Activated B cell treated with CpG ODN at 0.5 μM for 24 hours (primary cell): ENCODE measurements at regions not wholly inside any gene's neighbourhood (a gene's known extent, or its start where the extent isn't known, plus 50 kb on each side); places are given as distances from the start of the nearest gene placed in this dataset.

Source experiments
- ATAC-seq: fragments of 200-7000 bp; cut with Tn5 transposase; one replicate; pipeline ENCODE4 v1.10.0; 2021; ENCODE audit warnings: low read depth, mild to moderate bottlenecking, moderate library complexity
- CTCF ChIA-PET: fragments of 350-600 bp; sonication (Branson Sonifier 250); formaldehyde crosslinking; loops from one replicate; lab custom pipeline; 2021; ENCODE audit warnings: antibody characterized with exemption; lab: Charles Lee
- POLR2A ChIA-PET: fragments of 350-600 bp; sonication (Branson Sonifier 250); formaldehyde crosslinking; loops from one replicate; lab custom pipeline; 2021; ENCODE audit warnings: antibody characterized with exemption; lab: Charles Lee
- DNase-seq: peaks from one replicate; pipeline ENCODE4 v3.0.0; 2022
- H3K27ac Mint-ChIP-seq: one replicate; pipeline ENCODE4 v1.8.0; 2020; ENCODE audit warnings: mixed read lengths
- H3K27me3 Mint-ChIP-seq: one replicate; pipeline ENCODE4 v1.8.0; 2021; ENCODE audit warnings: mixed read lengths
- H3K36me3 Mint-ChIP-seq: one replicate; pipeline ENCODE4 v1.8.0; 2021; ENCODE audit warnings: low read depth, mixed read lengths
- H3K4me1 Mint-ChIP-seq: one replicate; pipeline ENCODE4 v1.8.0; 2021; ENCODE audit warnings: mixed read lengths
- H3K4me3 Mint-ChIP-seq: one replicate; pipeline ENCODE4 v1.8.0; 2020; ENCODE audit warnings: mild to moderate bottlenecking, mixed read lengths
- H3K9me3 Mint-ChIP-seq: one replicate; pipeline ENCODE4 v1.8.0; 2020; ENCODE audit warnings: mixed read lengths
- intact Hi-C: fragments of 100-400 bp; cut with micrococcal nuclease; formaldehyde crosslinking; loops from one replicate; pipeline ENCODE4 v1.15.1; 2024
- TF ChIP-seq, protein P1 (sequence below): fragments of 200-600 bp; IDR thresholded peaks from one replicate; pipeline ENCODE4 v1.8.0; 2022; ENCODE audit warnings: antibody characterized with exemption, mild to moderate bottlenecking

DNA sequence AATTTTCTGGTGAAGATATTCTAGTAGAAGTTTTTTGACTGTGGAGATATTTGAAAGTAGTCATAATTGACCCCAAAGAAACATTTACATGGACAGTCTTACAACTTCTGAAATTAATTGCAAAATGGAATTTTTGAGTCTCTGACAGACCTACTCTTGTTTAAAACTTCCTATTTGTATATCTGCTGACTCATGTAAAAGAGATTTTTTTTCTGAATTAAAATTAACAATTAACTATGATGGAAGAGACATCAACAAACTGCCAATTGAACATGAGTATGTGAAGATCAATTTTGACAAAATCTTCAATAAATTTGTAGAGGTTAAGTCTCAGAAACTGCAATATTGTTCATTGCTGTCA is 108.5 kb upstream of the MAX start:
- ATAC-seq = no peak
- POLR2A ChIA-PET = interaction anchor here (0.5 to 1.4 kb wide), 8 partner anchors 9 to 201 kb away, joined by 3 to 12 read pairs (median 4); partner anchors contain the start of gene FUT8
- peak overlapping the region; percentile 61 for H3K4me3 Mint-ChIP-seq

DNA sequence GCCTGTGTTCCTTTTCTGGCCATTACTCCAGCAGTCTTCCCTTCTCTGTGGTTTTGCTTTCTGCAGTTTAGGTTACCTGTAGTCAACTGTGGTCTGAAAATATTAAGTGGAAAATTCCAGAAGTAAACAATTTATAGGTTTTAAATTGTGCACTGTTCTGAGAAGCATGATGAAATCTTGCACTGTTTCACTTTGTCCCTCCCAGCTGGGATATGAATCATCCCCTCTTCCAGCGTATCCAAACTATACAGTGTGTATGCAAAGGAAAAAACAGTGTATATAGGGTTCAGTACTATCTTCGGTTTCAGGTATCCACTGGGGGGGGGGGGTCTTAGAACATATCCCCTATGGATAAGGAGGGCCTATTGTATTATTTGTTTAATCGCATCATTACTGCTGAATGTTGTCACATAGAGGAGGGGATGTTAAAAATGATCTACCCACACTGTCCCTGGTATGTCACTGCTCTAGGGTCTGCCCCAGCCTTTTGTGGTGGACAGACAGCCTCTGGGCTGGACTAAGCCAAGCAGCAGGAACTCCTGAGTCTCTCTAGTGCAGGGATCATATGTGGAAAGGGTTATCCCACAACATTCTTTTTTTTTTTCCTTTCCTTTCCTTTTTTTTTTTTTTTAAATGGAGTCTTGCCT is 109.1 kb upstream of the MAX start:
- Mint-ChIP-seq H3K27ac (peak overlapping the region; percentile 26), H3K4me1 (peaks cover 67% of the 10 kb centered on the region), H3K9me3 (no peaks in the 10 kb centered on the region), H3K36me3 (no peaks in the 10 kb centered on the region), H3K4me3 (no peak overlapping the region), H3K27me3 (no peaks in the 10 kb centered on the region)
- DNase-seq (no peak), ATAC-seq (no peak)
- intact Hi-C loops = no loop called here
- TF ChIP-seq, protein P1, sequence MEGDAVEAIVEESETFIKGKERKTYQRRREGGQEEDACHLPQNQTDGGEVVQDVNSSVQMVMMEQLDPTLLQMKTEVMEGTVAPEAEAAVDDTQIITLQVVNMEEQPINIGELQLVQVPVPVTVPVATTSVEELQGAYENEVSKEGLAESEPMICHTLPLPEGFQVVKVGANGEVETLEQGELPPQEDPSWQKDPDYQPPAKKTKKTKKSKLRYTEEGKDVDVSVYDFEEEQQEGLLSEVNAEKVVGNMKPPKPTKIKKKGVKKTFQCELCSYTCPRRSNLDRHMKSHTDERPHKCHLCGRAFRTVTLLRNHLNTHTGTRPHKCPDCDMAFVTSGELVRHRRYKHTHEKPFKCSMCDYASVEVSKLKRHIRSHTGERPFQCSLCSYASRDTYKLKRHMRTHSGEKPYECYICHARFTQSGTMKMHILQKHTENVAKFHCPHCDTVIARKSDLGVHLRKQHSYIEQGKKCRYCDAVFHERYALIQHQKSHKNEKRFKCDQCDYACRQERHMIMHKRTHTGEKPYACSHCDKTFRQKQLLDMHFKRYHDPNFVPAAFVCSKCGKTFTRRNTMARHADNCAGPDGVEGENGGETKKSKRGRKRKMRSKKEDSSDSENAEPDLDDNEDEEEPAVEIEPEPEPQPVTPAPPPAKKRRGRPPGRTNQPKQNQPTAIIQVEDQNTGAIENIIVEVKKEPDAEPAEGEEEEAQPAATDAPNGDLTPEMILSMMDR = no peak
- ChIA-PET POLR2A (interaction anchor here (0.6 to 1.4 kb wide), 6 partner anchors 9 to 200 kb away, joined by 3 to 12 read pairs (median 4); partner anchors contain the start of gene FUT8), CTCF (interaction anchor here (0.9 kb wide), 1 partner anchor 23 kb away, joined by 3 read pairs; no protein-coding TSS in a partner anchor)

More for the DNA sequence above, 108.5 kb upstream of the MAX start:
- H3K27me3 Mint-ChIP-seq = no peaks in the 10 kb centered on the region
- CTCF ChIA-PET = interaction anchor here (0.9 kb wide), 1 partner anchor 22 kb away, joined by 3 read pairs; no protein-coding TSS in a partner anchor
- TF ChIP-seq, protein P1 = no peak
- H3K36me3 Mint-ChIP-seq = no peaks in the 10 kb centered on the region
- peaks cover 73% of the 10 kb centered on the region for H3K4me1 Mint-ChIP-seq
- no peaks in the 10 kb centered on the region for H3K9me3 Mint-ChIP-seq
- intact Hi-C loops = loop anchor here (1.0 kb wide), 5 partner anchors 11 to 109 kb away; partner anchors contain the start of gene MAX
- no peak for DNase-seq
- peak overlapping the region; percentile 88 for H3K27ac Mint-ChIP-seq

DNA sequence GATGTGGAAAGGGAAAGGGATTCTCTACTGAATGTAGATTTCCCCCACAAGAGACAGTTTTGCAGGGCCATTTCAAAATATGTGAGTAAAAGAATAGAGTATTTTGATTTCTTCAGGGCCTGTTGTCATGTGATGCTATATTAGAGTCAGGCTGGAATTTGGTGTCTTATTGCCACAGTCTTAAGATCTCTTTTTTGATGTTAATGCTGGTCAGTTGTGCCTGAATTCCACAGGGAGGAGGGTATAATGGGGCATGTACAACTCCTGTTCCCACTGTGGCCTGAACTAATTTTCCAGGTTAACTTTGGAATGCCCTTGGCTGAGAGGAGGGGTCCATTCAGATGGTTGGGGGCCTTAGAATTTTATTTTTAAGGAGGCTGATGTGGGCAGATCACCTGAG is 111.0 kb upstream of the MAX start:
- intact Hi-C loops = no loop called here
- TF ChIP-seq, protein P1 = no peak
- no peaks in the 10 kb centered on the region for H3K27me3 Mint-ChIP-seq
- ATAC-seq (no peak), DNase-seq (no peak)
- no peak overlapping the region for H3K4me3 Mint-ChIP-seq
- ChIA-PET POLR2A (interaction anchor here (1.4 kb wide), 1 partner anchor 17 kb away, joined by 3 read pairs; no protein-coding TSS in a partner anchor), CTCF (interaction anchor here (1.6 to 2.6 kb wide), 2 partner anchors 49 to 611 kb away, joined by 3 to 12 read pairs; no protein-coding TSS in a partner anchor)
- H3K4me1 Mint-ChIP-seq = peaks cover 52% of the 10 kb centered on the region
- H3K36me3 Mint-ChIP-seq = no peaks in the 10 kb centered on the region
- H3K9me3 Mint-ChIP-seq = no peaks in the 10 kb centered on the region
- peak overlapping the region; percentile 36 for H3K27ac Mint-ChIP-seq

DNA sequence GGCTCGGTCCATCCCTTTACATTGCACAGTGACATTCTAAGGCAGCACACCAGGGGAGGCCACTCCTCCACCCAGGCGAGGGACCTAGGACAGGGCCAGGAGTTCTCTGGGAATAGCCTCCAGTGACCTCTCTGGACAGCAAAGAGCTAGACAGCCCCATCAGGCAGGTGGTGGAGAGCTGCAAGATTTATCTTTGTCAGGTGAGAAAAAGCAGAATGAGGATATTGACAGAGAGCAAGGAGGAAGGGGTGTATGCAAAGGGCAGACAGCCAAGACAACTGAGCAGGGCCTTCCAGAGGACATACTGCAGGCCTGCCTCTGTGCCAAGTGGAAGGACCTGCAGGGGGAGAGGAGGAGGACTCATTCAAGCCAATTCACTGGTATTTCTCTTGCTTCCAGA is 112.4 kb upstream of the MAX start:
- H3K9me3 Mint-ChIP-seq = no peaks in the 10 kb centered on the region
- no peak overlapping the region for H3K27ac Mint-ChIP-seq
- H3K27me3 Mint-ChIP-seq = no peaks in the 10 kb centered on the region
- TF ChIP-seq, protein P1 = no peak
- DNase-seq = no peak
- no peak for ATAC-seq
- no peaks in the 10 kb centered on the region for H3K36me3 Mint-ChIP-seq
- ChIA-PET CTCF (interaction anchor here (1.6 kb wide), 1 partner anchor 610 kb away, joined by 3 read pairs; no protein-coding TSS in a partner anchor), POLR2A (interaction anchor here (1.9 kb wide), 1 partner anchor 9 kb away, joined by 4 read pairs; no protein-coding TSS in a partner anchor)
- no peak overlapping the region for H3K4me3 Mint-ChIP-seq
- intact Hi-C loops = no loop called here
- peaks cover 38% of the 10 kb centered on the region for H3K4me1 Mint-ChIP-seq

DNA sequence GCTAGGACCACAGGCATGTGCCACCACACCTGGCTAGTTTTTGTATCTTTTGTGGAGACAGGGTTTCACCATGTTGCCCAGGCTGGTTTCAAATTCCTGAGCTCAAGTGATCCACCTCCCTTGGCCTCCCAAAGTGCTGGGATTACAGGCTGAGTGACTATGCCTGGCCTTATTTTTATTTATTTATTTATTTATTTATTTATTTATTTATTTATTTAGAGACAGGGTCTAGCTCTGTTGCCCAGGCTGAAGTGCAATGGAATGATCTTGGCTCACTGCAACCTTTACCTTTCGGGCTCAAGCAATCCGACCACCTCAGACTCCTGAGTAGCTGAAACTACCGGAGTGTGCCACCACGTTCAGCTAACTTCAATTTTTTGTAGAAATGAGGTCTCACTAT is 117.0 kb upstream of the MAX start:
- peaks cover 41% of the 10 kb centered on the region for H3K4me1 Mint-ChIP-seq
- intact Hi-C loops = no loop called here
- no peak overlapping the region for H3K27ac Mint-ChIP-seq
- ATAC-seq (no peak), DNase-seq (no peak)
- H3K4me3 Mint-ChIP-seq = no peak overlapping the region
- ChIA-PET POLR2A (interaction anchor here (1.2 to 1.8 kb wide), 3 partner anchors 8 to 13 kb away, joined by 3 to 7 read pairs (median 5); no protein-coding TSS in a partner anchor), CTCF (interaction anchor here (1.3 to 2.2 kb wide), 3 partner anchors 48 to 605 kb away, joined by 4 to 7 read pairs (median 5); no protein-coding TSS in a partner anchor)
- no peaks in the 10 kb centered on the region for H3K36me3 Mint-ChIP-seq
- no peaks in the 10 kb centered on the region for H3K9me3 Mint-ChIP-seq
- TF ChIP-seq, protein P1 = no peak
- H3K27me3 Mint-ChIP-seq = no peaks in the 10 kb centered on the region
